Activated CD4-positive, alpha-beta memory T cell treated with anti-CD3 and anti-CD28 coated beads, Interleukin-2, amount 10 ng/mL, durations not matched to agents 7 days and 5 days (primary cell): ENCODE measurements at regions not wholly inside any gene's neighbourhood (a gene's known extent, or its start where the extent isn't known, plus 50 kb on each side); places are given as distances from the start of the nearest gene placed in this dataset.

Experiments
- CTCF ChIA-PET: fragments of 350-600 bp; sonication (Branson Sonifier 250); formaldehyde crosslinking; loops from one replicate; lab custom pipeline; 2021; ENCODE audit warnings: antibody characterized with exemption, inconsistent platforms; lab: Charles Lee
- POLR2A ChIA-PET: fragments of 350-600 bp; sonication (Branson Sonifier 250); formaldehyde crosslinking; loops from one replicate; lab custom pipeline; 2021; ENCODE audit warnings: antibody characterized with exemption; lab: Charles Lee
- DNase-seq: peaks from one replicate; pipeline ENCODE4 v3.0.0-alpha.2; 2020
- H3K27ac Mint-ChIP-seq: one replicate; pipeline ENCODE4 v1.8.0; 2021; ENCODE audit warnings: mild to moderate bottlenecking, mixed read lengths
- H3K27me3 Mint-ChIP-seq: one replicate; pipeline ENCODE4 v1.8.0; 2021; ENCODE audit warnings: mixed read lengths
- H3K36me3 Mint-ChIP-seq: one replicate; pipeline ENCODE4 v1.8.0; 2021; ENCODE audit warnings: low read depth, mixed read lengths
- H3K4me1 Mint-ChIP-seq: one replicate; pipeline ENCODE4 v1.8.0; 2021; ENCODE audit warnings: mixed read lengths
- H3K4me3 Mint-ChIP-seq: one replicate; pipeline ENCODE4 v1.8.0; 2021; ENCODE audit warnings: mild to moderate bottlenecking, mixed read lengths
- H3K9me3 Mint-ChIP-seq: one replicate; pipeline ENCODE4 v1.8.0; 2021; ENCODE audit warnings: mixed read lengths

GRCh38 chr4:115871596-115871995 is 758.2 kb upstream of the NDST4 start:
- CTCF ChIA-PET: no interaction called here
- no peak overlapping the region for H3K27ac Mint-ChIP-seq
- POLR2A ChIA-PET: no interaction called here

GRCh38 chr4:115866364-115866896 is 753.0 kb upstream of the NDST4 start:
- Mint-ChIP-seq H3K4me1 (no peaks in the 10 kb centered on the region), H3K36me3 (no peaks in the 10 kb centered on the region), H3K27ac (no peak overlapping the region), H3K27me3 (no peaks in the 10 kb centered on the region), H3K9me3 (peaks cover 2% of the 10 kb centered on the region), H3K4me3 (no peak overlapping the region)
- POLR2A ChIA-PET: no interaction called here
- DNase-seq: no peak
- CTCF ChIA-PET: no interaction called here

More at GRCh38 chr4:115871596-115871995, 758.2 kb upstream of the NDST4 start:
- Mint-ChIP-seq H3K4me1 (no peaks in the 10 kb centered on the region), H3K4me3 (no peak overlapping the region), H3K9me3 (peaks cover 2% of the 10 kb centered on the region), H3K36me3 (no peaks in the 10 kb centered on the region), H3K27me3 (no peaks in the 10 kb centered on the region)
- no peak for DNase-seq

GRCh38 chr4:115865736-115866135 is 752.3 kb upstream of the NDST4 start:
- no peaks in the 10 kb centered on the region for H3K27me3 Mint-ChIP-seq
- H3K4me3 Mint-ChIP-seq: no peak overlapping the region
- H3K9me3 Mint-ChIP-seq: peaks cover 2% of the 10 kb centered on the region
- H3K36me3 Mint-ChIP-seq: no peaks in the 10 kb centered on the region
- no peak for DNase-seq
- ChIA-PET POLR2A (no interaction called here), CTCF (no interaction called here)
- no peaks in the 10 kb centered on the region for H3K4me1 Mint-ChIP-seq
- no peak overlapping the region for H3K27ac Mint-ChIP-seq

- H3K36me3 Mint-ChIP-seq: no peaks in the 10 kb centered on the region
- DNase-seq: no peak
- H3K27me3 Mint-ChIP-seq: no peaks in the 10 kb centered on the region
- CTCF ChIA-PET: no interaction called here
- no peak overlapping the region for H3K4me3 Mint-ChIP-seq
- H3K4me1 Mint-ChIP-seq: no peaks in the 10 kb centered on the region
- no peaks in the 10 kb centered on the region for H3K9me3 Mint-ChIP-seq
- POLR2A ChIA-PET: no interaction called here
- H3K27ac Mint-ChIP-seq: no peak overlapping the region
These were observed 739.3 kb upstream of the NDST4 start for GRCh38 chr4:115852767-115853091.

- H3K4me1 Mint-ChIP-seq: no peaks in the 10 kb centered on the region
These were observed 738.7 kb upstream of the NDST4 start for GRCh38 chr4:115851918-115852766.

GRCh38 chr4:115850799-115851509 is 737.5 kb upstream of the NDST4 start:
- CTCF ChIA-PET: no interaction called here
- Mint-ChIP-seq H3K36me3 (no peaks in the 10 kb centered on the region), H3K4me1 (no peaks in the 10 kb centered on the region), H3K27me3 (no peaks in the 10 kb centered on the region), H3K27ac (no peak overlapping the region), H3K9me3 (no peaks in the 10 kb centered on the region), H3K4me3 (no peak overlapping the region)
- DNase-seq: no peak
- POLR2A ChIA-PET: no interaction called here

More at GRCh38 chr4:115851918-115852766, 738.7 kb upstream of the NDST4 start:
- H3K27me3 Mint-ChIP-seq: no peaks in the 10 kb centered on the region
- no peak for DNase-seq
- CTCF ChIA-PET: no interaction called here
- H3K9me3 Mint-ChIP-seq: no peaks in the 10 kb centered on the region
- no peak overlapping the region for H3K4me3 Mint-ChIP-seq
- H3K36me3 Mint-ChIP-seq: no peaks in the 10 kb centered on the region
- no peak overlapping the region for H3K27ac Mint-ChIP-seq
- POLR2A ChIA-PET: no interaction called here

- POLR2A ChIA-PET: no interaction called here
- Mint-ChIP-seq H3K36me3 (no peaks in the 10 kb centered on the region), H3K9me3 (no peaks in the 10 kb centered on the region), H3K4me3 (no peak overlapping the region), H3K27ac (no peak overlapping the region), H3K4me1 (no peaks in the 10 kb centered on the region), H3K27me3 (no peaks in the 10 kb centered on the region)
- no peak for DNase-seq
- CTCF ChIA-PET: no interaction called here
These were observed 730.8 kb upstream of the NDST4 start for GRCh38 chr4:115844180-115844579.

GRCh38 chr4:115841871-115842270 is 728.5 kb upstream of the NDST4 start:
- POLR2A ChIA-PET: no interaction called here
- CTCF ChIA-PET: no interaction called here
- peaks cover 9% of the 10 kb centered on the region for H3K9me3 Mint-ChIP-seq
- H3K27ac Mint-ChIP-seq: no peak overlapping the region
- H3K27me3 Mint-ChIP-seq: no peaks in the 10 kb centered on the region
- DNase-seq: no peak
- H3K4me1 Mint-ChIP-seq: no peaks in the 10 kb centered on the region
- no peaks in the 10 kb centered on the region for H3K36me3 Mint-ChIP-seq
- no peak overlapping the region for H3K4me3 Mint-ChIP-seq

GRCh38 chr4:115834441-115834840 is 721.0 kb upstream of the NDST4 start:
- POLR2A ChIA-PET: no interaction called here
- DNase-seq: no peak
- Mint-ChIP-seq H3K4me3 (no peak overlapping the region), H3K4me1 (no peaks in the 10 kb centered on the region), H3K27ac (no peak overlapping the region), H3K27me3 (no peaks in the 10 kb centered on the region), H3K36me3 (no peaks in the 10 kb centered on the region), H3K9me3 (peaks cover 15% of the 10 kb centered on the region)
- CTCF ChIA-PET: no interaction called here

- Mint-ChIP-seq H3K4me3 (no peak overlapping the region), H3K9me3 (no peaks in the 10 kb centered on the region), H3K27ac (no peak overlapping the region), H3K27me3 (no peaks in the 10 kb centered on the region), H3K4me1 (no peaks in the 10 kb centered on the region), H3K36me3 (no peaks in the 10 kb centered on the region)
- ChIA-PET CTCF (no interaction called here), POLR2A (no interaction called here)
- no peak for DNase-seq
These were observed 711.2 kb upstream of the NDST4 start for GRCh38 chr4:115824630-115825029.

GRCh38 chr4:115803825-115804224 is 690.4 kb upstream of the NDST4 start:
- ChIA-PET POLR2A (no interaction called here), CTCF (no interaction called here)
- Mint-ChIP-seq H3K4me3 (no peak overlapping the region), H3K9me3 (no peaks in the 10 kb centered on the region), H3K4me1 (no peaks in the 10 kb centered on the region), H3K27ac (no peak overlapping the region), H3K27me3 (no peaks in the 10 kb centered on the region), H3K36me3 (no peaks in the 10 kb centered on the region)
- no peak for DNase-seq

GRCh38 chr4:115790812-115791211 is 677.4 kb upstream of the NDST4 start:
- Mint-ChIP-seq H3K9me3 (no peaks in the 10 kb centered on the region), H3K27me3 (no peaks in the 10 kb centered on the region), H3K4me3 (no peak overlapping the region), H3K4me1 (no peaks in the 10 kb centered on the region), H3K36me3 (no peaks in the 10 kb centered on the region), H3K27ac (no peak overlapping the region)
- ChIA-PET CTCF (no interaction called here), POLR2A (no interaction called here)
- no peak for DNase-seq

- Mint-ChIP-seq H3K27ac (no peak overlapping the region), H3K36me3 (no peaks in the 10 kb centered on the region), H3K9me3 (no peaks in the 10 kb centered on the region), H3K27me3 (no peaks in the 10 kb centered on the region), H3K4me3 (no peak overlapping the region), H3K4me1 (no peaks in the 10 kb centered on the region)
- CTCF ChIA-PET: no interaction called here
- DNase-seq: no peak
- POLR2A ChIA-PET: no interaction called here
These were observed 668.2 kb upstream of the NDST4 start for GRCh38 chr4:115781528-115782146.
